ENCODE measurements at regions not wholly inside any gene's neighbourhood (a gene's known extent, or its start where the extent isn't known, plus 50 kb on each side); places are given as distances from the start of the nearest gene placed in this dataset.

DNA sequence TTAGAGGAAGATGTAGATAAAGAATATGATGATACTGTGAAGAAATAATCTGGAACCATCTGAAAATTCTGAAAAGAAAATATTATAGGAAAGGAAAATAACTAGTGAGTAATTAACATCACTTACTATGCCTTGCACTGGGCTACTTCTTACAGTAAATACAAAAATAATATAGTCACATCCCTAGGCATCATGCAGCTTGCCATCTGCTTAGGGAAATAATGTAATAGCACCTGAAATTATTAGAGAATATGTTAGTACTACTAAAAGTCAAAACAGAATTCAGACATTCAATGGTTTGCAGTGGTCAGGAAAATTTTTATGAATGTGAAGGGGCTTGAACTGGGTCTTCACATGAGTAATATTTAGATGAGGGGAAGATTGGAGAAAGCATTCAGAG lies 272.2 kb upstream of the EMCN start:
- Mint-ChIP-seq H3K4me3 (no peak overlapping the region), H3K36me3 (ENCODE audit: low read depth) (no peaks in the 10 kb centered on the region), H3K9me3 (no peaks in the 10 kb centered on the region), H3K4me1 (ENCODE audit: low read depth) (no peaks in the 10 kb centered on the region), H3K27ac (no peak overlapping the region), H3K27me3 (ENCODE audit: insufficient read depth) (no peaks in the 10 kb centered on the region)
- TF ChIP-seq, protein P1, sequence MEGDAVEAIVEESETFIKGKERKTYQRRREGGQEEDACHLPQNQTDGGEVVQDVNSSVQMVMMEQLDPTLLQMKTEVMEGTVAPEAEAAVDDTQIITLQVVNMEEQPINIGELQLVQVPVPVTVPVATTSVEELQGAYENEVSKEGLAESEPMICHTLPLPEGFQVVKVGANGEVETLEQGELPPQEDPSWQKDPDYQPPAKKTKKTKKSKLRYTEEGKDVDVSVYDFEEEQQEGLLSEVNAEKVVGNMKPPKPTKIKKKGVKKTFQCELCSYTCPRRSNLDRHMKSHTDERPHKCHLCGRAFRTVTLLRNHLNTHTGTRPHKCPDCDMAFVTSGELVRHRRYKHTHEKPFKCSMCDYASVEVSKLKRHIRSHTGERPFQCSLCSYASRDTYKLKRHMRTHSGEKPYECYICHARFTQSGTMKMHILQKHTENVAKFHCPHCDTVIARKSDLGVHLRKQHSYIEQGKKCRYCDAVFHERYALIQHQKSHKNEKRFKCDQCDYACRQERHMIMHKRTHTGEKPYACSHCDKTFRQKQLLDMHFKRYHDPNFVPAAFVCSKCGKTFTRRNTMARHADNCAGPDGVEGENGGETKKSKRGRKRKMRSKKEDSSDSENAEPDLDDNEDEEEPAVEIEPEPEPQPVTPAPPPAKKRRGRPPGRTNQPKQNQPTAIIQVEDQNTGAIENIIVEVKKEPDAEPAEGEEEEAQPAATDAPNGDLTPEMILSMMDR (IDR thresholded peaks at IDR 0.05): no peak
- no peak for DNase-seq

DNA sequence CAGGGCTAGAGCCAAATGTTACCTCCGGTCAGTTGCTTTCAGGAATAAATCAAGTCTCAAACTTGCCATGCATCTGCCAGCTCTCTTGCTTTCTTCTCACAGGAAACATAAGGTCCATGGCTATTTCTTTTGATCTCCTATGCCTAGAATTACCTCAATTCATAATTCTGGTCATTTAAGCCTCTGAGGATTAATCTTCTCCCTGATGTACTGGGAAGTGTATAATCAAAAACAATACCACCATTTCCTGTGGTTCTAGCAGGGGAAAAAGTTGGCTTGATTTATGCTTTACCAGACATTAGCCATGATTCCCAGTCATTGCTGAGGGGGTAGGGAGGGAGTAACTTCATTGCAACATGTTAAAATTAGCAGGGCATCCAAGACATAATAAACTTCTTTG lies 268.7 kb upstream of the EMCN start:
- Mint-ChIP-seq H3K4me1 (ENCODE audit: low read depth) (no peaks in the 10 kb centered on the region), H3K27ac (no peak overlapping the region), H3K4me3 (no peak overlapping the region), H3K36me3 (ENCODE audit: low read depth) (no peaks in the 10 kb centered on the region), H3K9me3 (no peaks in the 10 kb centered on the region), H3K27me3 (ENCODE audit: insufficient read depth) (no peaks in the 10 kb centered on the region)
- no peak for DNase-seq
- TF ChIP-seq, protein P1 (IDR thresholded peaks at IDR 0.05): no peak

DNA sequence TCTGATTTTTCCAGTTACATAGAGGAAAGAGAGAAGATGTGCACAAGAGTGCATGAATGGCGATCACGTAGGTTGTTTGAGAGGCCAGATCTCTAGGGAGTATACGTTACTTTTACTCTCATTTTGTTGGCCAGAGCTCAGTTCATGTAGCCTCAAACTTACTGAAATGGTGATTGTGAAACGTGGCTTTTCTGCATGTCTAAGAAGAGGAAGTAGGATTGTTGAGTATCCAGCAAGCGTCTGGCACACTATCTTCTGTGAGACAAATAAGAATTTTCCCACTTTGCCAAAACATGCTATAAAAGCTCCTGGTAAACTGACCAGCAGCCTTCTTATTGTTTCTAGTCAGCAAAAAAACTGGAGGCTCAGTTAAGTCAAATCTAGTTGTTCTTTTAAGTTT lies 264.5 kb upstream of the EMCN start:
- Mint-ChIP-seq H3K9me3 (no peaks in the 10 kb centered on the region), H3K36me3 (ENCODE audit: low read depth) (no peaks in the 10 kb centered on the region), H3K27ac (no peak overlapping the region), H3K4me1 (ENCODE audit: low read depth) (no peaks in the 10 kb centered on the region), H3K4me3 (no peak overlapping the region), H3K27me3 (ENCODE audit: insufficient read depth) (no peaks in the 10 kb centered on the region; the same call in 1 of the 2 replicates)
- no peak for DNase-seq
- TF ChIP-seq, protein P1 (IDR thresholded peaks at IDR 0.05): no peak

DNA sequence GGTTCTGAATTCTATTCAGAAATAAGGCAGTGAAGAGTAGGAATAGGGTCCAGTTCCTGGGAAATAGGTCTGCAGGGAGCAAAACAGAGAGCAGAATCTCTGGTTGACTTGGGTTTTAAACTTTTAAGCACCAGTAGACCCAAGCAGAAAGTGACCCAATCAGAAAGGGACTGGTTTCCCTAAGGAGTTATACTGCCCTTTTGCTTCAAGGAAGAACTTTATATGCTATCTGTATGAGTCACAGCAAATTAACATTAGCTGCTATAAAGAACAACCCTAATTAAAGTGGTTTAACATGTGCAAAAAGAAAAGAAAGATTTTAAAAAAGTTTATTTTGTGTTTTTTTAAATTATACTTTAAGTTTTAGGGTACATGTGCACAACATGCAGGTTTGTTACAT lies 263.6 kb upstream of the EMCN start:
- no peaks in the 10 kb centered on the region for H3K36me3 Mint-ChIP-seq (ENCODE audit: low read depth)
- DNase-seq: no peak
- H3K9me3 Mint-ChIP-seq: no peaks in the 10 kb centered on the region
- no peaks in the 10 kb centered on the region; the same call in 1 of the 2 replicates for H3K27me3 Mint-ChIP-seq (ENCODE audit: insufficient read depth)
- no peaks in the 10 kb centered on the region for H3K4me1 Mint-ChIP-seq (ENCODE audit: low read depth)
- H3K4me3 Mint-ChIP-seq: no peak overlapping the region
- TF ChIP-seq, protein P1 (IDR thresholded peaks at IDR 0.05): no peak
- H3K27ac Mint-ChIP-seq: no peak overlapping the region

DNA sequence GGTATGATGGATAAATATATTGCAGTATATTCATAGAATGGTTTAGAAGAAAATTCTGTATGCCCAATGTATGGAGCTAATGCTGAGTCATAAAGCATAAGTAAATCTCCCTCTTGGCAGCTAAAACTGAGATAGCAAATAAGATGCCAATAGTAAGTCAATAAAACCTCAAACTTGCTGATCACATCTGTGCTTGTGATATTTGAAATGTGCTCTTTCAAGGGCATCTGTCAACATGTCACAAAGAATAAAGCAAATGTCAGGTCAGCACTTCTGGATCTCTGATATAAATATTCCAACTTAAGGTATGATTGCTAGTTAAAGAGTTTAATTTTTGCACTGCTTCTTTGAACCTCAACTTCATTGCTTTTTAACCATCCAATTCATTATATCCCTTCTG lies 262.3 kb upstream of the EMCN start:
- Mint-ChIP-seq H3K27me3 (ENCODE audit: insufficient read depth) (no peaks in the 10 kb centered on the region; the same call in 1 of the 2 replicates), H3K9me3 (no peaks in the 10 kb centered on the region), H3K36me3 (ENCODE audit: low read depth) (no peaks in the 10 kb centered on the region; the same call in 1 of the 2 replicates), H3K27ac (no peak overlapping the region), H3K4me3 (no peak overlapping the region), H3K4me1 (ENCODE audit: low read depth) (no peaks in the 10 kb centered on the region)
- TF ChIP-seq, protein P1 (IDR thresholded peaks at IDR 0.05): no peak
- no peak for DNase-seq

DNA sequence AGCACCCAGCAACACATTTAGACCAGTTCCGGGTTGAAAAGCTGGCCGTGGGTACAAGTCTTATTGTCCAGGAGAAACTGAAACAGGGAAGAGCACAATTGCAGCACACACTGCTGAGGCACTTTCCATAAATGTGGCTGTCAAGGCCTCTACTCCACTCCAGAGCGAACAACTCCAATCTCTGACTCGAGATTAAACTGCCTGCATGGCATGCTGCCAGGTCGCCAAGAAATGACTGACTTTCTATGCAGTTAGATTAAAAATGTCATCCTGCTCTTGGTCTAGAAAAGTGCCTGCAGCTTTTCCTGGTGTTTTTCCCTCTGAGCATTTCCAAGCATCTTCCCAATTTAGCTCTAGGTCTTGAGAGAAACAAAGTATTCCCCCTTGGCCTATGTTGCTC lies 260.6 kb upstream of the EMCN start:
- Mint-ChIP-seq H3K4me3 (no peak overlapping the region), H3K9me3 (no peaks in the 10 kb centered on the region), H3K27ac (no peak overlapping the region), H3K27me3 (ENCODE audit: insufficient read depth) (no peaks in the 10 kb centered on the region; the same call in 1 of the 2 replicates), H3K36me3 (ENCODE audit: low read depth) (no peaks in the 10 kb centered on the region; the same call in 1 of the 2 replicates), H3K4me1 (ENCODE audit: low read depth) (no peaks in the 10 kb centered on the region)
- TF ChIP-seq, protein P1 (IDR thresholded peaks at IDR 0.05): no peak
- no peak for DNase-seq

Measured in HFFc6 (cell line).